ENCODE measurements at regions not wholly inside any gene's neighbourhood (a gene's known extent, or its start where the extent isn't known, plus 50 kb on each side); places are given as distances from the start of the nearest gene placed in this dataset.

GRCh38 chr7:113456533-113456932 is 338.2 kb upstream of the SMIM30 start:
- no peak for DNase-seq (ENCODE audit: low read depth)

- DNase-seq (ENCODE audit: low read depth): no peak
Measured at GRCh38 chr7:113454597-113455169, 336.3 kb upstream of the SMIM30 start.

- DNase-seq (ENCODE audit: low read depth): no peak
Measured at GRCh38 chr7:113452245-113452644, 333.9 kb upstream of the SMIM30 start.

- DNase-seq (ENCODE audit: low read depth): no peak
Measured at GRCh38 chr7:113446791-113447190, 328.4 kb upstream of the SMIM30 start.

GRCh38 chr7:113446391-113446790 is 328.0 kb upstream of the SMIM30 start:
- DNase-seq (ENCODE audit: low read depth): no peak

- DNase-seq (ENCODE audit: low read depth): no peak
Measured at GRCh38 chr7:113444261-113444660, 325.9 kb upstream of the SMIM30 start.

GRCh38 chr7:113440173-113440572 is 321.8 kb upstream of the SMIM30 start:
- no peak for DNase-seq (ENCODE audit: low read depth)

- DNase-seq (ENCODE audit: low read depth): no peak
Measured at GRCh38 chr7:113431406-113431805, 313.1 kb upstream of the SMIM30 start.

- no peak for DNase-seq (ENCODE audit: low read depth)
Measured at GRCh38 chr7:113424185-113424817, 305.9 kb upstream of the SMIM30 start.

- DNase-seq (ENCODE audit: low read depth): peak; percentile 56
Measured at GRCh38 chr7:113421696-113422330, 303.5 kb upstream of the SMIM30 start.

GRCh38 chr7:113414401-113415035 is 296.2 kb upstream of the SMIM30 start:
- DNase-seq (ENCODE audit: low read depth): no peak

- no peak for DNase-seq (ENCODE audit: low read depth)
Measured at GRCh38 chr7:113412410-113412809, 294.1 kb upstream of the SMIM30 start.

GRCh38 chr7:113410796-113411195 is 292.4 kb upstream of the SMIM30 start:
- DNase-seq (ENCODE audit: low read depth): no peak

- DNase-seq (ENCODE audit: low read depth): no peak
Measured at GRCh38 chr7:113408999-113409398, 290.6 kb upstream of the SMIM30 start.

GRCh38 chr7:113405296-113406056 is 287.1 kb upstream of the SMIM30 start:
- DNase-seq (ENCODE audit: low read depth): no peak

GRCh38 chr7:113404245-113404644 is 285.9 kb upstream of the SMIM30 start:
- no peak for DNase-seq (ENCODE audit: low read depth)

- no peak for DNase-seq (ENCODE audit: low read depth)
Measured at GRCh38 chr7:113402482-113402881, 284.1 kb upstream of the SMIM30 start.

GRCh38 chr7:113402005-113402404 is 283.7 kb upstream of the SMIM30 start:
- DNase-seq (ENCODE audit: low read depth): no peak

GRCh38 chr7:113394856-113395255 is 276.5 kb upstream of the SMIM30 start:
- no peak for DNase-seq (ENCODE audit: low read depth)

- DNase-seq (ENCODE audit: low read depth): no peak
Measured at GRCh38 chr7:113392841-113393540, 274.6 kb upstream of the SMIM30 start.

- no peak for DNase-seq (ENCODE audit: low read depth)
Measured at GRCh38 chr7:113392421-113392820, 274.1 kb upstream of the SMIM30 start.

- DNase-seq (ENCODE audit: low read depth): no peak
Measured at GRCh38 chr7:113389112-113389646, 270.8 kb upstream of the SMIM30 start.

Data from stimulated activated CD8-positive, alpha-beta memory T cell treated with anti-CD3 and anti-CD28 coated beads, Interleukin-7, amount 100 ng/mL, for 24 hours (primary cell).